C4-2B (cell line): ENCODE measurements at regions not wholly inside any gene's neighbourhood (a gene's known extent, or its start where the extent isn't known, plus 50 kb on each side); places are given as distances from the start of the nearest gene placed in this dataset.

Experiments
- H3K27ac ChIP-seq: fragments of 450-650 bp; 2 replicates; pipeline ENCODE4 v1.5.1; 2017
- CTCF ChIP-seq: fragments of 450-650 bp; conservative IDR thresholded peaks from 2 replicates; pipeline ENCODE4 v1.5.1; 2017; ENCODE audit warnings: mild to moderate bottlenecking
- ZFX ChIP-seq: fragments of 450-650 bp; IDR thresholded peaks from 2 replicates; pipeline ENCODE4 v1.6.1; 2017

GRCh38 chr1:226497991-226498639, 50.4 kb upstream of the STUM start:
- no peak overlapping the region for H3K27ac ChIP-seq
- TF ChIP-seq ZFX (no peak), CTCF (no peak)

- no peak overlapping the region for H3K27ac ChIP-seq
- no peak for TF ChIP-seq ZFX
- TF ChIP-seq CTCF, result no peak
Measured at GRCh38 chr1:226498640-226499008, 49.9 kb upstream of the STUM start.
